Fibroblast of skin of right quadriceps (primary cell): ENCODE measurements at regions not wholly inside any gene's neighbourhood (a gene's known extent, or its start where the extent isn't known, plus 50 kb on each side); places are given as distances from the start of the nearest gene placed in this dataset.

ENCODE experiments used
- DNase-seq: peaks from one replicate; pipeline ENCODE4 v3.0.0-alpha.2; 2013

GRCh38 chr21:34022627-34023335 lies 50.6 kb upstream of the MRPS6 start:
- no peak for DNase-seq

GRCh38 chr21:34021726-34022125 lies 51.7 kb upstream of the MRPS6 start:
- DNase-seq, result no peak

GRCh38 chr21:34020983-34021553 lies 52.3 kb upstream of the MRPS6 start:
- DNase-seq, result no peak

- no peak for DNase-seq
Observed at GRCh38 chr21:34020005-34020847, 53.2 kb upstream of the MRPS6 start.

- no peak for DNase-seq
Observed at GRCh38 chr21:34019402-34019801, 54.0 kb upstream of the MRPS6 start.

- no peak for DNase-seq
Observed at GRCh38 chr21:34018910-34019309, 54.5 kb upstream of the MRPS6 start.

GRCh38 chr21:34018185-34018584 lies 55.2 kb upstream of the MRPS6 start:
- DNase-seq, result no peak

GRCh38 chr21:34017039-34017961 lies 56.1 kb upstream of the MRPS6 start:
- no peak for DNase-seq

- DNase-seq, result no peak
Observed at GRCh38 chr21:34012640-34013039, 60.7 kb upstream of the MRPS6 start.

GRCh38 chr21:34011660-34012059 lies 61.7 kb upstream of the MRPS6 start:
- no peak for DNase-seq

GRCh38 chr21:34009193-34009592 lies 64.2 kb upstream of the MRPS6 start:
- DNase-seq, result no peak

- no peak for DNase-seq
Observed at GRCh38 chr21:34008618-34009017, 64.8 kb upstream of the MRPS6 start.

GRCh38 chr21:34006611-34007168 lies 66.7 kb upstream of the MRPS6 start:
- DNase-seq, result no peak

- DNase-seq, result no peak
Observed at GRCh38 chr21:34004974-34005373, 68.4 kb upstream of the MRPS6 start.

- DNase-seq, result no peak
Observed at GRCh38 chr21:34004013-34004938, 69.1 kb upstream of the MRPS6 start.

- DNase-seq, result no peak
Observed at GRCh38 chr21:34003428-34003827, 70.0 kb upstream of the MRPS6 start.

GRCh38 chr21:34000375-34000774 lies 73.0 kb upstream of the MRPS6 start:
- DNase-seq, result no peak

GRCh38 chr21:33998809-33999208 lies 74.6 kb upstream of the MRPS6 start:
- DNase-seq, result no peak

- DNase-seq, result no peak
Observed at GRCh38 chr21:33998402-33998801, 75.0 kb upstream of the MRPS6 start.

GRCh38 chr21:33997436-33997835 lies 75.9 kb upstream of the MRPS6 start:
- DNase-seq, result no peak

- DNase-seq, result no peak
Observed at GRCh38 chr21:33994373-33994772, 78.8 kb upstream of the ATP5PO start.
